Calu3 (cell line): ENCODE measurements at regions not wholly inside any gene's neighbourhood (a gene's known extent, or its start where the extent isn't known, plus 50 kb on each side); places are given as distances from the start of the nearest gene placed in this dataset.

Experiments
- BruUV-seq: library from RNA; stranded (reverse); fragments of 400-500 nt; replicated peaks from 2 replicates; lab custom pipeline; 2021; lab: Mats Ljungman, UMichigan
- CTCF ChIA-PET: fragments of 300-600 bp; sonication (Branson Sonifier 250); formaldehyde crosslinking; loops from one replicate; lab custom pipeline; 2022; ENCODE audit warnings: antibody characterized with exemption; lab: Charles Lee
- DNase-seq: peaks from one replicate; pipeline ENCODE4 v3.0.0; 2022
- H3K27ac Mint-ChIP-seq: one replicate; pipeline ENCODE4 v1.8.0; 2022; ENCODE audit warnings: mixed read lengths; ENCODE audit not compliant: unreplicated experiment
- H3K27me3 Mint-ChIP-seq: one replicate; pipeline ENCODE4 v1.8.0; 2022; ENCODE audit warnings: mixed read lengths; ENCODE audit not compliant: unreplicated experiment
- H3K36me3 Mint-ChIP-seq: one replicate; pipeline ENCODE4 v1.8.0; 2022; ENCODE audit warnings: mild to moderate bottlenecking, moderate library complexity, mixed read lengths; ENCODE audit not compliant: insufficient read depth, unreplicated experiment
- H3K4me1 Mint-ChIP-seq: one replicate; pipeline ENCODE4 v1.8.0; 2022; ENCODE audit warnings: mild to moderate bottlenecking, low read depth, mixed read lengths; ENCODE audit not compliant: unreplicated experiment
- H3K4me3 Mint-ChIP-seq: one replicate; pipeline ENCODE4 v1.8.0; 2022; ENCODE audit warnings: mild to moderate bottlenecking, low read depth, moderate library complexity, mixed read lengths; ENCODE audit not compliant: unreplicated experiment
- H3K9me3 Mint-ChIP-seq: one replicate; pipeline ENCODE4 v1.8.0; 2022; ENCODE audit warnings: low read depth, mixed read lengths; ENCODE audit not compliant: unreplicated experiment
- intact Hi-C: fragments of 100-400 bp; cut with micrococcal nuclease; formaldehyde crosslinking; loops from one replicate; pipeline ENCODE4 v1.10.0; 2022; ENCODE audit not compliant: unreplicated experiment
- TF ChIP-seq, protein P1 (sequence below): fragments of 200-600 bp; IDR thresholded peaks from one replicate; pipeline ENCODE4 v1.8.0; 2022; ENCODE audit warnings: antibody characterized with exemption; ENCODE audit not compliant: unreplicated experiment

- Mint-ChIP-seq H3K9me3 (peaks cover 7% of the 10 kb centered on the region), H3K4me1 (no peaks in the 10 kb centered on the region), H3K36me3 (no peaks in the 10 kb centered on the region), H3K27me3 (no peaks in the 10 kb centered on the region), H3K4me3 (no peak overlapping the region), H3K27ac (no peak overlapping the region)
- TF ChIP-seq, protein P1, sequence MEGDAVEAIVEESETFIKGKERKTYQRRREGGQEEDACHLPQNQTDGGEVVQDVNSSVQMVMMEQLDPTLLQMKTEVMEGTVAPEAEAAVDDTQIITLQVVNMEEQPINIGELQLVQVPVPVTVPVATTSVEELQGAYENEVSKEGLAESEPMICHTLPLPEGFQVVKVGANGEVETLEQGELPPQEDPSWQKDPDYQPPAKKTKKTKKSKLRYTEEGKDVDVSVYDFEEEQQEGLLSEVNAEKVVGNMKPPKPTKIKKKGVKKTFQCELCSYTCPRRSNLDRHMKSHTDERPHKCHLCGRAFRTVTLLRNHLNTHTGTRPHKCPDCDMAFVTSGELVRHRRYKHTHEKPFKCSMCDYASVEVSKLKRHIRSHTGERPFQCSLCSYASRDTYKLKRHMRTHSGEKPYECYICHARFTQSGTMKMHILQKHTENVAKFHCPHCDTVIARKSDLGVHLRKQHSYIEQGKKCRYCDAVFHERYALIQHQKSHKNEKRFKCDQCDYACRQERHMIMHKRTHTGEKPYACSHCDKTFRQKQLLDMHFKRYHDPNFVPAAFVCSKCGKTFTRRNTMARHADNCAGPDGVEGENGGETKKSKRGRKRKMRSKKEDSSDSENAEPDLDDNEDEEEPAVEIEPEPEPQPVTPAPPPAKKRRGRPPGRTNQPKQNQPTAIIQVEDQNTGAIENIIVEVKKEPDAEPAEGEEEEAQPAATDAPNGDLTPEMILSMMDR, result no peak
- no TSS peak for BruUV-seq
- intact Hi-C loops, result no loop called here
- CTCF ChIA-PET, result no interaction called here
- DNase-seq, result no peak
Measured at GRCh38 chr7:57868771-57869483, 418.9 kb downstream of the ZNF716 start.
